IPS DF 6.9 (cell line): ENCODE measurements at regions not wholly inside any gene's neighbourhood (a gene's known extent, or its start where the extent isn't known, plus 50 kb on each side); places are given as distances from the start of the nearest gene placed in this dataset.
"Not testable (repeated sequence)": the region's sequence is repeated elsewhere in the genome, so short reads cannot be mapped to it uniquely, and the experiment has no call there.

ENCODE experiments used
- DNase-seq: peaks from one replicate; pipeline ENCODE4 v3.0.0-alpha.2; 2013; ENCODE audit warnings: low read depth, low spot score
- H3K27ac ChIP-seq: one replicate; pipeline ENCODE4 v1.5.1; 2013; ENCODE audit warnings: low read length, control low read depth
- H3K27me3 ChIP-seq: 2 replicates; pipeline ENCODE4 v1.6.1; 2013; ENCODE audit warnings: mild to moderate bottlenecking, low read length; ENCODE audit not compliant: control insufficient read depth, insufficient read depth
- H3K36me3 ChIP-seq: 2 replicates; pipeline ENCODE4 v1.6.1; 2013; ENCODE audit warnings: low read length; ENCODE audit not compliant: control insufficient read depth, insufficient read depth
- H3K4me1 ChIP-seq: 2 replicates; pipeline ENCODE4 v1.6.1; 2013; ENCODE audit warnings: low read length; ENCODE audit not compliant: control insufficient read depth, insufficient read depth
- H3K4me3 ChIP-seq: 2 replicates; pipeline ENCODE4 v1.5.1; 2013; ENCODE audit warnings: mild to moderate bottlenecking, low read length
- H3K9me3 ChIP-seq: 2 replicates; pipeline ENCODE4 v1.6.1; 2013; ENCODE audit warnings: low read length, inconsistent platforms; ENCODE audit not compliant: control insufficient read depth, insufficient read depth
- WGBS: extraction: QIAGEN DNeasy Blood & Tissue Kit; methylation state at CpG from one replicate; pipeline ENCODE4 v1.1.7; 2013; ENCODE audit warnings: mixed read lengths, missing lambda C conversion rate; ENCODE audit not compliant: insufficient read length, insufficient coverage; 5-methylcytosine and 5-hydroxymethylcytosine counted together

- WGBS = no CpG with 5 or more reads among the region's 7 CpGs
- H3K4me3 ChIP-seq, H3K27me3 ChIP-seq, H3K9me3 ChIP-seq, H3K36me3 ChIP-seq, DNase-seq, H3K27ac ChIP-seq, H3K4me1 ChIP-seq: not testable (repeated sequence)
These were observed 185.8 kb upstream of the MEIS1 start for GRCh38 chr2:66249089-66249488.

DNA sequence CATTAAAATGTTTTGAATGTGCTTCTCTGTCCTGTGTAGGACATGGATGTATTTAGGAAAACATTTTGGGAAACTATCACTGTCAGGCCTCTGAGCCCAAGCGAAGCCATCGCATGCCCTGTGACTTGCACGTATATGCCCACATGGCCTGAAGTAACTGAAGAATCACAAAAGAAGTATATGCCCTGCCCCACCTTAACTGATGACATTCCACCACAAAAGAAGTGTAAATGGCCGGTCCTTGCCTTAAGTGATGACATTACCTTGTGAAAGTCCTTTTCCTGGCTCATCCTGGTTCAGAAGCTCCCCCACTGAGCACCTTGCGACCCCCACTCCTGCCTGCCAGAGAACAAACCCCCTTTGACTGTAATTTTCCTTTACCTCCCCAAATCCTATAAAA lies 191.1 kb upstream of the MEIS1 start:
- DNase-seq, H3K36me3 ChIP-seq, H3K27ac ChIP-seq, H3K9me3 ChIP-seq, H3K27me3 ChIP-seq, H3K4me3 ChIP-seq, H3K4me1 ChIP-seq: not testable (repeated sequence)
- no CpG with 5 or more reads among the region's 5 CpGs for WGBS

DNA sequence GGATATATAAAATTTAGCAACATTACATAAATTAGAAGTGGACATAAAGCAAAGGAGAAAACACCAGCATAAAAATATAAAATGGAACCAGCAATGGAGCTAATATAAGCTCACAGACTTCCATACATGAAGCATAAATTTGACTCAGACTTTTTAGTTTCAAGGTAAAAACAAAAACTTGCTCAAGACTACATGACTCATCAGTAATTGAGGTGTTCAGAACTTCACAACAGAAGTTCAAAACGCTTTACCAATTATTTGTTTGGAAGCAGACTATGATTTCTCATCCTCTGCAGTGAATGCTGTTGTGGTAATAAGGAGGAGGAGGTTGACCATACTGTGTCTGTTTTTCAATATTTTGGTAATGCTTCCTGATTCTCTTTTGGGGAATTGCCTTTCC lies 192.0 kb upstream of the MEIS1 start:
- no CpG with 5 or more reads among the region's 1 CpG for WGBS
- not testable (repeated sequence) for DNase-seq, H3K27ac ChIP-seq, H3K4me3 ChIP-seq, H3K36me3 ChIP-seq, H3K27me3 ChIP-seq, H3K4me1 ChIP-seq, H3K9me3 ChIP-seq

DNA sequence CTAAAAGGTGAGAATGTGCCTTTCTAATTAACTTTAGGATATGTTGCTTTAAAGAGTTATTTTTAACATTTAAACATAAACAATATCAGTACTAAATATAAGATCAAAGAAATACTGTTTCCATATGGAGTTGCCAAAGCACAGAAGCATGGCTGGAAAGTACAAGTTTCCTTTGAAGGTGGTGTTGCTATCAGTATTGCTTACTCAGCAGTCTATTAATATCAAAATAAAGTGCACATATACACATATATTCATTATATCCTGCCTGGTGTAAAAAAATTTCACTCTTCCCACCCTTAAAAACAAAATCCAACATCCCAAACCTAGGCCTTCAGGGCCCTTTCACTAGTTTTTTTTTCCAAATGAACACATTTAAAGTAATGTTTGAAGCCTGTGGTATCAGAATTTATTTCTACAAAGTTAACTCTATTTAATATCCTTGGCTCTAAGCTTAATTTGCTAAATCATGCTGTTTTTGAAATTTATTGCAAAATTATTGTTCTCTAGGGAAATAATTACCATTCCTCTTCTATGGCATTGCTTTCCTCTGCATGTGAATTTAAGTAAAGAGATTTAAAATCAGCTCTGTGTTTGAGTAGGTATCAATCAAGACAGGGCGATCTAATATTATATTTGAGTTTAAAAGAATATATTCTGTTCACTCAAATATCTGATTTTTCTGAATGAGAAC lies 192.7 kb upstream of the MEIS1 start:
- H3K9me3 ChIP-seq = no peaks in the 10 kb centered on the region
- peaks cover 2% of the 10 kb centered on the region; the same call in 1 of the 2 replicates for H3K4me1 ChIP-seq
- no peaks in the 10 kb centered on the region for H3K27me3 ChIP-seq
- WGBS = no CpG with 5 or more reads among the region's 1 CpG
- no peak overlapping the region for H3K27ac ChIP-seq
- H3K4me3 ChIP-seq = no peak overlapping the region
- no peaks in the 10 kb centered on the region for H3K36me3 ChIP-seq
- DNase-seq = no peak

- H3K4me3 ChIP-seq = no peak overlapping the region
- no peak overlapping the region for H3K27ac ChIP-seq
- H3K36me3 ChIP-seq = no peaks in the 10 kb centered on the region
- no CpG with 5 or more reads among the region's 3 CpGs for WGBS
- no peaks in the 10 kb centered on the region for H3K27me3 ChIP-seq
- peaks cover 2% of the 10 kb centered on the region; the same call in 1 of the 2 replicates for H3K4me1 ChIP-seq
- DNase-seq = no peak
- H3K9me3 ChIP-seq = no peaks in the 10 kb centered on the region
These were observed 194.6 kb upstream of the MEIS1 start for GRCh38 chr2:66240286-66240685.

DNA sequence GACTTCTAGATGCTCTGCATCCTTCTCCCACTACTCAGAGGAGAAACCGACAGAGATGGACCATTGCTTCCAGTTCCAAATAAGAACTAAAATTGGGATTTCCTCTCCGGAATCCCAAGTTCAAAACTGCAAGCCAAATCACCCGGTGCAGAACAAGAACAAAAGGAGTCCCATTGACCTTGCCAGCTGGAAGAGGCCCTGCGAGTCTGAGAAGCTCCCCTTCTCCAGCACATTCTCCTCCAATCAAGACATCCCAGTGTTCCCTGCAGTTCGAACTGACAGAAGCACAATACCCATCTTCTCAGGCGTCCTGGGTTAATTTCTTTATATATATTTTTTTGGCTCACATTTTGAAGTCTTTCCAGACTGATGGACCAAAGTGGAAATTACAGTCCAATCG lies 195.3 kb upstream of the MEIS1 start:
- H3K4me1 ChIP-seq = peaks cover 2% of the 10 kb centered on the region; the same call in 1 of the 2 replicates
- H3K9me3 ChIP-seq = no peaks in the 10 kb centered on the region
- no CpG with 5 or more reads among the region's 7 CpGs for WGBS

DNA sequence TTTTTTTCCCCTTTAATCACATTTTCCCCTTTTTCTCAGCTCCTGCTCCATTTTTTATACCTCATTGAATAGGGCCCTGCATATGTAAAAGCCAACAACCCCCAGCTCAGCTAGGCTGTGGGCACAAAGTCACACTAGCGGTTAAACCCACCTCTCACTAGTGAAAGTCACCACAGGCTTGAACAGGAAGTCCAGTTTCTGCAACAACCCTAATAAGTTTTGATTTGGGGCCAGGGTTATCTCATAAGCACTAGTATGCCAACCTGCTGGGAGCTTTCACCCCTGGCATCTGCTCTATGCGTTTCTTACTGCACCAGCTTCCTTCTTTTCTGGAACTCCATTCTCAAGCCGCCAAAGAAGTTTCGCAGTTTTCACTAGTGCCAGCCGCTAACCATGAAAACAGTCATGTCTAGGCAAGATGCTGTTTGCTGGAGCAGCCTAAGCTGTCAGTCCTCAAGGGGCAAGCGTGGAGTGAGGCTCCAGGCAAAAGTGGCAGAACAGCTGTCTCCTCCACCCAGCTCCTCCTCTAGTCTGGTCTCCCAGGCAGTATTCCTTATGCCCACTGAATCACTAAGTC lies 197.0 kb upstream of the MEIS1 start:
- H3K27me3 ChIP-seq = no peaks in the 10 kb centered on the region
- DNase-seq = no peak
- WGBS = no CpG with 5 or more reads among the region's 6 CpGs

More for the DNA sequence above, 195.3 kb upstream of the MEIS1 start:
- no peak overlapping the region for H3K4me3 ChIP-seq
- no peaks in the 10 kb centered on the region for H3K36me3 ChIP-seq
- H3K27ac ChIP-seq = no peak overlapping the region
- no peak for DNase-seq
- no peaks in the 10 kb centered on the region for H3K27me3 ChIP-seq

GRCh38 chr2:66236816-66237802 lies 197.8 kb upstream of the MEIS1 start:
- H3K27ac ChIP-seq = no peak overlapping the region
- peaks cover 2% of the 10 kb centered on the region; the same call in 1 of the 2 replicates for H3K4me1 ChIP-seq
- H3K27me3 ChIP-seq = no peaks in the 10 kb centered on the region
- H3K4me3 ChIP-seq = no peak overlapping the region
- H3K9me3 ChIP-seq = no peaks in the 10 kb centered on the region
- no peaks in the 10 kb centered on the region for H3K36me3 ChIP-seq
- no CpG with 5 or more reads among the region's 18 CpGs for WGBS
- DNase-seq = no peak

More for the DNA sequence above, 197.0 kb upstream of the MEIS1 start:
- Histone ChIP-seq H3K9me3 (no peaks in the 10 kb centered on the region), H3K4me3 (no peak overlapping the region), H3K27ac (no peak overlapping the region), H3K36me3 (no peaks in the 10 kb centered on the region), H3K4me1 (peaks cover 2% of the 10 kb centered on the region; the same call in 1 of the 2 replicates)

- H3K9me3 ChIP-seq = no peaks in the 10 kb centered on the region
- WGBS = no CpG with 5 or more reads among the region's 9 CpGs
- no peak for DNase-seq
- H3K27me3 ChIP-seq = no peaks in the 10 kb centered on the region
- H3K27ac ChIP-seq = no peak overlapping the region
- no peak overlapping the region for H3K4me3 ChIP-seq
- H3K36me3 ChIP-seq = no peaks in the 10 kb centered on the region
- H3K4me1 ChIP-seq = peaks cover 2% of the 10 kb centered on the region; the same call in 1 of the 2 replicates
These were observed 198.7 kb upstream of the MEIS1 start for GRCh38 chr2:66236067-66236685.

DNA sequence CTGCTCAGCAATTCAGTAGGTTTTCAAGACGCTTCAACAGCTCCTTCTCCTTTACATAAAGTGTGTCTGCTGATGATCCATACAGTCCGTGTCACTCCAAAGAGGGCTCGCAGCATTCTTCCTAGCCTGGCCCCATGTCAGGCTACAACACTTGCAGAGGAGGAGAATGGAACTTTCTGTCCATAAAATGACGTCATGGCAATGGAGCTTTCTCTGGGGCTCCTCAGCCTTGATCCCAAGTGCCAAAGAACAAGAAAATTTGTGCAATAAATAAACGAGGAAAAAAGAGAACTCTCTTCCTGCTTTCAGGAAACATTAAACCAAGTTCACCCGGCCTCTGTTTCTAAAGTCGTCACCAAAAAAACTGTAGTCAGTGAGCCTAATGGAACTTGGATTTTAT lies 199.5 kb upstream of the MEIS1 start:
- no CpG with 5 or more reads among the region's 7 CpGs for WGBS
- Histone ChIP-seq H3K27ac (no peak overlapping the region), H3K9me3 (no peaks in the 10 kb centered on the region), H3K4me1 (peaks cover 2% of the 10 kb centered on the region; the same call in 1 of the 2 replicates), H3K27me3 (no peaks in the 10 kb centered on the region), H3K36me3 (no peaks in the 10 kb centered on the region), H3K4me3 (no peak overlapping the region)
- DNase-seq = no peak
